GM18511 (cell line): ENCODE measurements at regions not wholly inside any gene's neighbourhood (a gene's known extent, or its start where the extent isn't known, plus 50 kb on each side); places are given as distances from the start of the nearest gene placed in this dataset.
"Not testable (repeated sequence)": the region's sequence is repeated elsewhere in the genome, so short reads cannot be mapped to it uniquely, and the experiment has no call there.

Experiments
- ATAC-seq: cut with Tn5 transposase; IDR thresholded peaks from one replicate; pipeline ENCODE4 v1.9.1; 2021; ENCODE audit warnings: mild to moderate bottlenecking, moderate library complexity; ENCODE audit not compliant: unreplicated experiment

- no peak for ATAC-seq
Observed at GRCh38 chr2:129191530-129191929, 787.9 kb upstream of the RAB6C start.

- no peak for ATAC-seq
Observed at GRCh38 chr2:129192117-129192516, 787.3 kb upstream of the RAB6C start.

- no peak for ATAC-seq
Observed at GRCh38 chr2:129192841-129193253, 786.6 kb upstream of the RAB6C start.

- no peak for ATAC-seq
Observed at GRCh38 chr2:129193961-129194360, 785.5 kb upstream of the RAB6C start.

GRCh38 chr2:129199501-129199900 is 780.0 kb upstream of the RAB6C start:
- no peak for ATAC-seq

GRCh38 chr2:129201696-129202095 is 777.8 kb upstream of the RAB6C start:
- no peak for ATAC-seq

- ATAC-seq: no peak
Observed at GRCh38 chr2:129203331-129203730, 776.1 kb upstream of the RAB6C start.

- ATAC-seq: not testable (repeated sequence)
Observed at GRCh38 chr2:129204581-129204980, 774.9 kb upstream of the RAB6C start.

GRCh38 chr2:129205176-129205575 is 774.3 kb upstream of the RAB6C start:
- ATAC-seq: no peak

GRCh38 chr2:129205766-129206165 is 773.7 kb upstream of the RAB6C start:
- no peak for ATAC-seq

GRCh38 chr2:129212299-129212958 is 767.0 kb upstream of the RAB6C start:
- no peak for ATAC-seq

- no peak for ATAC-seq
Observed at GRCh38 chr2:129224022-129224421, 755.4 kb upstream of the RAB6C start.

- ATAC-seq: no peak
Observed at GRCh38 chr2:129224486-129224885, 755.0 kb upstream of the RAB6C start.

- no peak for ATAC-seq
Observed at GRCh38 chr2:129229196-129229595, 750.3 kb upstream of the RAB6C start.

GRCh38 chr2:129229830-129230441 is 749.5 kb upstream of the RAB6C start:
- ATAC-seq: no peak

- ATAC-seq: no peak
Observed at GRCh38 chr2:129231924-129232323, 747.5 kb upstream of the RAB6C start.

- no peak for ATAC-seq
Observed at GRCh38 chr2:129233166-129233565, 746.3 kb upstream of the RAB6C start.

GRCh38 chr2:129233751-129234406 is 745.6 kb upstream of the RAB6C start:
- no peak for ATAC-seq

- no peak for ATAC-seq
Observed at GRCh38 chr2:129236601-129237000, 742.9 kb upstream of the RAB6C start.

GRCh38 chr2:129237966-129238725 is 741.3 kb upstream of the RAB6C start:
- no peak for ATAC-seq

GRCh38 chr2:129239141-129239540 is 740.3 kb upstream of the RAB6C start:
- no peak for ATAC-seq

- no peak for ATAC-seq
Observed at GRCh38 chr2:129240061-129240460, 739.4 kb upstream of the RAB6C start.
